ENCODE measurements at regions not wholly inside any gene's neighbourhood (a gene's known extent, or its start where the extent isn't known, plus 50 kb on each side); places are given as distances from the start of the nearest gene placed in this dataset.

GRCh38 chr19:30088567-30088966, 146.5 kb downstream of the URI1 start:
- no peak for DNase-seq
- no peak overlapping the region for H3K4me3 Mint-ChIP-seq
- H3K4me1 Mint-ChIP-seq, result peaks cover 2% of the 10 kb centered on the region
- ATAC-seq (ENCODE audit: low read depth), result no peak
- H3K27me3 Mint-ChIP-seq, result no peaks in the 10 kb centered on the region
- no peaks in the 10 kb centered on the region for H3K36me3 Mint-ChIP-seq
- POLR2A ChIA-PET, result no interaction called here
- no peak overlapping the region for H3K27ac Mint-ChIP-seq
- no peaks in the 10 kb centered on the region for H3K9me3 Mint-ChIP-seq

GRCh38 chr19:30089086-30089665, 147.1 kb downstream of the URI1 start:
- POLR2A ChIA-PET, result interaction anchor here (0.7 kb wide), 1 partner anchor 59 kb away, joined by 3 read pairs; no protein-coding TSS in a partner anchor
- H3K36me3 Mint-ChIP-seq, result no peaks in the 10 kb centered on the region
- H3K9me3 Mint-ChIP-seq, result no peaks in the 10 kb centered on the region
- no peak overlapping the region for H3K27ac Mint-ChIP-seq
- peaks cover 2% of the 10 kb centered on the region for H3K4me1 Mint-ChIP-seq
- no peak overlapping the region for H3K4me3 Mint-ChIP-seq
- ATAC-seq (ENCODE audit: low read depth) (no peak), DNase-seq (no peak)
- H3K27me3 Mint-ChIP-seq, result no peaks in the 10 kb centered on the region

- H3K4me1 Mint-ChIP-seq, result no peaks in the 10 kb centered on the region
- DNase-seq, result no peak
- H3K27ac Mint-ChIP-seq, result no peak overlapping the region
- H3K4me3 Mint-ChIP-seq, result no peak overlapping the region
- H3K27me3 Mint-ChIP-seq, result no peaks in the 10 kb centered on the region
- H3K36me3 Mint-ChIP-seq, result no peaks in the 10 kb centered on the region
- ATAC-seq (ENCODE audit: low read depth), result no peak
- H3K9me3 Mint-ChIP-seq, result no peaks in the 10 kb centered on the region
- POLR2A ChIA-PET, result no interaction called here
Measured at GRCh38 chr19:30090476-30090875, 148.4 kb downstream of the URI1 start.

- Mint-ChIP-seq H3K9me3 (no peaks in the 10 kb centered on the region), H3K27me3 (no peaks in the 10 kb centered on the region), H3K27ac (no peak overlapping the region), H3K36me3 (no peaks in the 10 kb centered on the region), H3K4me3 (no peak overlapping the region), H3K4me1 (no peaks in the 10 kb centered on the region)
- DNase-seq, result no peak
- no peak for ATAC-seq (ENCODE audit: low read depth)
- POLR2A ChIA-PET, result no interaction called here
Measured at GRCh38 chr19:30090963-30091362, 148.9 kb downstream of the URI1 start.

GRCh38 chr19:30091456-30091855, 149.4 kb downstream of the URI1 start:
- Mint-ChIP-seq H3K4me3 (no peak overlapping the region), H3K27me3 (no peaks in the 10 kb centered on the region), H3K27ac (no peak overlapping the region), H3K9me3 (no peaks in the 10 kb centered on the region), H3K4me1 (no peaks in the 10 kb centered on the region), H3K36me3 (no peaks in the 10 kb centered on the region)
- no peak for DNase-seq
- POLR2A ChIA-PET, result no interaction called here
- no peak for ATAC-seq (ENCODE audit: low read depth)

GRCh38 chr19:30091856-30092255, 149.8 kb downstream of the URI1 start:
- ATAC-seq (ENCODE audit: low read depth), result no peak
- Mint-ChIP-seq H3K27ac (no peak overlapping the region), H3K36me3 (no peaks in the 10 kb centered on the region), H3K27me3 (no peaks in the 10 kb centered on the region), H3K4me1 (no peaks in the 10 kb centered on the region), H3K4me3 (no peak overlapping the region), H3K9me3 (no peaks in the 10 kb centered on the region)
- POLR2A ChIA-PET, result no interaction called here
- no peak for DNase-seq

GRCh38 chr19:30092721-30093569, 150.9 kb downstream of the URI1 start:
- Mint-ChIP-seq H3K9me3 (no peaks in the 10 kb centered on the region), H3K4me3 (no peak overlapping the region), H3K27ac (no peak overlapping the region), H3K27me3 (no peaks in the 10 kb centered on the region), H3K36me3 (no peaks in the 10 kb centered on the region), H3K4me1 (no peaks in the 10 kb centered on the region)
- ATAC-seq (ENCODE audit: low read depth) (no peak), DNase-seq (no peak)
- POLR2A ChIA-PET, result no interaction called here

- no peak for DNase-seq
- no peaks in the 10 kb centered on the region for H3K9me3 Mint-ChIP-seq
- POLR2A ChIA-PET, result no interaction called here
- ATAC-seq (ENCODE audit: low read depth), result no peak
- no peaks in the 10 kb centered on the region for H3K4me1 Mint-ChIP-seq
- H3K27ac Mint-ChIP-seq, result no peak overlapping the region
- H3K27me3 Mint-ChIP-seq, result no peaks in the 10 kb centered on the region
- H3K4me3 Mint-ChIP-seq, result no peak overlapping the region
- H3K36me3 Mint-ChIP-seq, result no peaks in the 10 kb centered on the region
Measured at GRCh38 chr19:30093966-30094755, 152.1 kb downstream of the URI1 start.

- no peak overlapping the region for H3K4me3 Mint-ChIP-seq
- no peaks in the 10 kb centered on the region for H3K9me3 Mint-ChIP-seq
- DNase-seq (no peak), ATAC-seq (ENCODE audit: low read depth) (no peak)
- H3K27ac Mint-ChIP-seq, result no peak overlapping the region
- H3K4me1 Mint-ChIP-seq, result no peaks in the 10 kb centered on the region
- H3K27me3 Mint-ChIP-seq, result no peaks in the 10 kb centered on the region
- no peaks in the 10 kb centered on the region for H3K36me3 Mint-ChIP-seq
- POLR2A ChIA-PET, result no interaction called here
Measured at GRCh38 chr19:30094756-30095140, 152.7 kb downstream of the URI1 start.

GRCh38 chr19:30095171-30095570, 153.1 kb downstream of the URI1 start:
- no peaks in the 10 kb centered on the region for H3K27me3 Mint-ChIP-seq
- H3K4me1 Mint-ChIP-seq, result no peaks in the 10 kb centered on the region
- H3K9me3 Mint-ChIP-seq, result no peaks in the 10 kb centered on the region
- H3K36me3 Mint-ChIP-seq, result no peaks in the 10 kb centered on the region
- ATAC-seq (ENCODE audit: low read depth) (no peak), DNase-seq (no peak)
- no peak overlapping the region for H3K4me3 Mint-ChIP-seq
- POLR2A ChIA-PET, result no interaction called here
- no peak overlapping the region for H3K27ac Mint-ChIP-seq

GRCh38 chr19:30096596-30097370, 154.7 kb downstream of the URI1 start:
- Mint-ChIP-seq H3K27me3 (peaks cover 4% of the 10 kb centered on the region), H3K4me1 (no peaks in the 10 kb centered on the region), H3K4me3 (no peak overlapping the region), H3K27ac (no peak overlapping the region), H3K36me3 (no peaks in the 10 kb centered on the region), H3K9me3 (no peaks in the 10 kb centered on the region)
- DNase-seq (no peak), ATAC-seq (ENCODE audit: low read depth) (no peak)
- POLR2A ChIA-PET, result no interaction called here

GRCh38 chr19:30097746-30098280, 155.8 kb downstream of the URI1 start:
- Mint-ChIP-seq H3K4me3 (no peak overlapping the region), H3K27ac (no peak overlapping the region), H3K36me3 (no peaks in the 10 kb centered on the region), H3K9me3 (no peaks in the 10 kb centered on the region), H3K27me3 (peaks cover 4% of the 10 kb centered on the region), H3K4me1 (no peaks in the 10 kb centered on the region)
- no peak for DNase-seq
- POLR2A ChIA-PET, result no interaction called here
- ATAC-seq (ENCODE audit: low read depth), result no peak

GRCh38 chr19:30102239-30102638, 160.2 kb downstream of the URI1 start:
- POLR2A ChIA-PET, result no interaction called here
- H3K9me3 Mint-ChIP-seq, result no peaks in the 10 kb centered on the region
- no peak overlapping the region for H3K27ac Mint-ChIP-seq

More at GRCh38 chr19:30102239-30102638, 160.2 kb downstream of the URI1 start:
- no peaks in the 10 kb centered on the region for H3K36me3 Mint-ChIP-seq
- ATAC-seq (ENCODE audit: low read depth) (no peak), DNase-seq (no peak)
- H3K4me3 Mint-ChIP-seq, result no peak overlapping the region
- H3K27me3 Mint-ChIP-seq, result peaks cover 7% of the 10 kb centered on the region
- no peaks in the 10 kb centered on the region for H3K4me1 Mint-ChIP-seq

Data from activated naive CD8-positive, alpha-beta T cell treated with anti-CD3 and anti-CD28 coated beads, Interleukin-2, amount 10 ng/mL, durations not matched to agents 7 days and 5 days (primary cell).